ENCODE measurements at regions not wholly inside any gene's neighbourhood (a gene's known extent, or its start where the extent isn't known, plus 50 kb on each side); places are given as distances from the start of the nearest gene placed in this dataset.
"Not testable (repeated sequence)": the region's sequence is repeated elsewhere in the genome, so short reads cannot be mapped to it uniquely, and the experiment has no call there.

DNA sequence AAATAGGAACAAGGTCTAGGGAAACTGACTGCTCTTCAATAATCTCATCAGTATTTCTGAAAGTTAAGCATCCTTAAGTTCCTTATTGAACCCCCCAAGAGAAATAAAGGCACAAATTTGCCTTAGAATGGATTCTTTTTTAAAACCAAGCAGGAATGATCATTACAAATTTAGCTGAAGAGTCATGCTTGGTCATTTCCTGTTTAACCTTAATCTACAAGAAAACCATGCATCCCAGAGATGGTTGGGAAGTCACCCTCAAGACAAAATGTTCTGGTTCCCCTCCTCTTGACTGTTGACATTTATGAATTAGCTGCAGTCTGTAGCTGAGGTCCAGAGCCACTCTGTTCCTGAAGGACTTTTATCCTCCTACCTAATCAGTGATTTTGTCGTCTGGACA is 291.8 kb upstream of the G2E3 start:
- DNase-seq: no peak

DNA sequence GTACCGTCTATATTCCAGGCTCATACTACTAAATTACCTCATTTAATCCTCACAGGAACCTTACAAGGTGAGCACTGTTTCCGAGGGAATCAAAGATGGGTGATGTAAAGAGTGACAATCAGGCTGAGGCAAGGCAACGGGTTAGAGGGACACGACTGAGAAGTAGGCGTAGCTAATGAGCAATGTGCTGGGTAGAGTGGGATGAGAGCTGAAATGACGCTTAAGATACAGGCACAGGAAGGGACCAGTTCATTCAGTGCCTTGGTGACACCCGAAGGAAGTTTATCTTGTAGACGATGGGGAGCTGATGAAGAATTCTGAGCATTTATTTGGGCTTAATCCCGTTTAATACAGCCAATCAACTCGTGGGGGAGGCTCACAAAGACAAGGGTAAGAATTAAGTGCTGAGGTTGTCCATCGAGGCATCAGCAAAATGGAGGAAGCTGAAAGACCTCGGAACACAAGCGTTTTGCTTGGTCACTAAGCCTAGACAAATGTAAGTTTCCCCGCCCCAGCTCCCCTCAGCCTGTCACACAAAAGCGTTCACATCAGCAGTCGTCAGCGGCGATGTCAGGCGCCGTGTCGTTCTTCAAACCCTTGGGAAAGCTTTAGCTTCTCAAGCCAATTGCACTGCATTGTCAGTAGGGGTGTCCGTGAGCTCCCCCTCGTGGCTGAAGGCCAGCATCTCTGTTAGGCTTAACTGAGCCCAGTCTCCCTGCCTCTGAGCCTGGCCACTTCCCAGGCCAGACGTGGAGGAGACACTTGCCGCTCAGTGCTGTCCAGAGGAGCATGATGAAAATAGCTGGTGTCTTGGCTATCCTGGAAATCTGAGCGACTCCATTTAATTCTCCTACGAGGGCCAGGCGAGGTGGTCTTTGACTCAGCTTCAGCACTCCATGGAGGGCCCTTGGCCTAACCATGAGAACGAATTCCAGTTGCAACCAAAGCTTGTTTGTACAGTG is 288.5 kb upstream of the G2E3 start:
- DNase-seq: peak in 11 of 14 donors; percentile 20 to 75 (median 59)

DNA sequence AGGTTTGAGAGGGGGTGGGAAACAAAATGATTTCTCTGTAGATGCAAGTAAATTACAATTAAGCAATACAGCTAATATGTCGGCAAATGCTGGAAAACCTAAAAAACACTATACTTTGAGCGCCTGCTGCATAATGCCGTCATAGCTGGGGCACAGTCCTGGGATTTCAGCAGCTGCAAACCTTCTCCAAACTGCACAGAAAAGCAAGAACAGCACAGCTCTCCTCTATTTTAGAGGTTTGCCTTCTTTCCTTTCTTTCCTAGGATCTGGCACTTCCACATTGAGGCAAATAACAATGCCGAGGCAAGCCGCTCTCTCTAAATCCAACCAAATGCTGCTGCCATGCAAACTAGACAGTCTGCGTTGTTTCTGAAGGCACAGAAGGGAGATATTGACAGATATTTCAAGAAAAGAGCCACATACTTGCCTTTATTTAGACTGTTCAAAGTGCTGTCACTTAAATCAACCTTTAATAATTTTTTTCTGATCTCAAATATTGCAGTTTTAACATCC is 287.1 kb upstream of the G2E3 start:
- no peak for DNase-seq

- no peak for DNase-seq
These were observed 285.8 kb upstream of the G2E3 start for GRCh38 chr14:30272848-30273832.

DNA sequence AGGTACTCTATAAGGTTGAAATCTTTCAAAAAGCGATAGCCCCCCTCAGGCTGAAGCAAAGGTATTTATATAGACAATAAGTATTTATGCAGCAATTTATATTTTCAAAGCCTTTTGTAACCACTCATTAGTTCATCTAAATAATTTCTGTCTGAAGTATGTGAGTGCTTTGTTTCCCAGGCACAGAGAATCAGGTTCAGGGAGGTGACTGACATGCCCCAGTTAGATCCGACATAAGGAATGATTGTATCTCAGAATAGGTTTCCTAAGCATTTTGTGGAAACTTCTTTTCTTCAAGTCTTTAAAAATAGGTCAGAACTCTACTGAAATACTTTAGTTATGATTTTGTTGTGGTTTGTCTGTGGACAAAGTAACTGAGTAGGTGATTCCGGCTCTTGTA is 283.4 kb upstream of the G2E3 start:
- no peak for DNase-seq

DNA sequence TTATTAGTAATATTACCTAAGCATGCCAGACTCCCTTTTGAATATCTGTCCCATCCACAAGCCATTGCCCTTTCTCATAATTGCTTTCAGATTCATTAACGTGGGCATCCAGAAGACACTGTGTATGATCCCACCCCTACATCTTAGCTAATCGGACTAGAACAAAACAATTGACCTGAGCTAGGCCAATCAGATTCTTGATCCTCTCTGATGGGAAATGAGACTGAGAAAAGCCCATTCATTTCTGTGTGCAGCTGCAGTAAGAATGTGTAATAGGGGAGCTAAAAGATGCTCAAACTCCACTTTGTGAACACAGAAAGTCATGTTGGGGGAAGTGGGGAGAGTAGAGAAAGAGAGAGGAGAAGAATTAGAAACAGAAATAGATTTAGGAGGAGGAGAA is 281.7 kb upstream of the G2E3 start:
- DNase-seq: no peak

- DNase-seq: not testable (repeated sequence)
These were observed 280.1 kb upstream of the G2E3 start for GRCh38 chr14:30278856-30279255.

- no peak for DNase-seq
These were observed 275.0 kb upstream of the G2E3 start for GRCh38 chr14:30283822-30284446.

- DNase-seq: no peak
These were observed 274.1 kb upstream of the G2E3 start for GRCh38 chr14:30284808-30285207.

- DNase-seq: no peak
These were observed 271.1 kb upstream of the G2E3 start for GRCh38 chr14:30287579-30288445.

GRCh38 chr14:30290001-30290400 is 269.0 kb upstream of the G2E3 start:
- DNase-seq: no peak

- DNase-seq: no peak
These were observed 267.7 kb upstream of the G2E3 start for GRCh38 chr14:30291216-30291615.

DNA sequence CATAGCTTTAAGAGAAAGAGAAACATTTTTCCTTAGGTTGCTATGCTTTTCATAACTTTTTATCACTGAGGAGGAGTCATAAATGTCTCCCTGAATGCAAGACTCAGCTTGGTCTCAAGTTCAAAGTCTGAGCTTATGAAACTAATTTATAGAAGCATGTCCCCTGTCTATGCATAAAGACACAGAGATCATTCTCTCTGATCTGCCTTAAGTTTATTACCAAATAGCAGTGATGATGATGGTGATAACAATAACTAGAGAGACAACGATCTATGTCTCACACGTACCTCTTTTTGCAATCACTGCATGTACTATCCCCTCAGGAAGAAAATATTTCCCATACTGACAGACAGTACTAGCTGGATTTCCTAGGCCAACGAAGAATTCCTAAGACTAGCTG is 266.4 kb upstream of the G2E3 start:
- DNase-seq: no peak

- DNase-seq: no peak
These were observed 263.0 kb upstream of the G2E3 start for GRCh38 chr14:30295980-30296379.

DNA sequence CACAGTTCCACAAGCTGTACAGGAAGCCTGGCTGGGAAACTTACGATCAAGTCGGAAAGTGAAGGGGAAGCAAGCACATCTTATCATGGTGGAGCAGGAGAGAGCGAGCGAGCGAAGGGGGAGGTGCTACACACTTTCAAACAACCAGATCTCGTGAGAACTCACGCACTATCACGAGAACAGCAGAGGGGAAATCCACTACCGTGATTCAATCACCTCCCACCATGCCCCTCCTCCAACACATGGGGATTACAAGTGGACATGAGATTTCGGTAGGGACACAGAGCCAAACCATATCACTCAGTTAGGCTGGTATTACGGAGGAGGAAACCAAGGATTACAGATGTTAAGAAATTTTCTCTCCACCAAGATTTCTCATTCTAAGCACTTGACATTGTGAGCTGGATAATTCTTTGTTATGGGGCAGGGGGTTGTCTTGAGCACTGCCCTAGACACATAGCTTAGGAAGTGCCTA is 262.0 kb upstream of the G2E3 start:
- DNase-seq: no peak

DNA sequence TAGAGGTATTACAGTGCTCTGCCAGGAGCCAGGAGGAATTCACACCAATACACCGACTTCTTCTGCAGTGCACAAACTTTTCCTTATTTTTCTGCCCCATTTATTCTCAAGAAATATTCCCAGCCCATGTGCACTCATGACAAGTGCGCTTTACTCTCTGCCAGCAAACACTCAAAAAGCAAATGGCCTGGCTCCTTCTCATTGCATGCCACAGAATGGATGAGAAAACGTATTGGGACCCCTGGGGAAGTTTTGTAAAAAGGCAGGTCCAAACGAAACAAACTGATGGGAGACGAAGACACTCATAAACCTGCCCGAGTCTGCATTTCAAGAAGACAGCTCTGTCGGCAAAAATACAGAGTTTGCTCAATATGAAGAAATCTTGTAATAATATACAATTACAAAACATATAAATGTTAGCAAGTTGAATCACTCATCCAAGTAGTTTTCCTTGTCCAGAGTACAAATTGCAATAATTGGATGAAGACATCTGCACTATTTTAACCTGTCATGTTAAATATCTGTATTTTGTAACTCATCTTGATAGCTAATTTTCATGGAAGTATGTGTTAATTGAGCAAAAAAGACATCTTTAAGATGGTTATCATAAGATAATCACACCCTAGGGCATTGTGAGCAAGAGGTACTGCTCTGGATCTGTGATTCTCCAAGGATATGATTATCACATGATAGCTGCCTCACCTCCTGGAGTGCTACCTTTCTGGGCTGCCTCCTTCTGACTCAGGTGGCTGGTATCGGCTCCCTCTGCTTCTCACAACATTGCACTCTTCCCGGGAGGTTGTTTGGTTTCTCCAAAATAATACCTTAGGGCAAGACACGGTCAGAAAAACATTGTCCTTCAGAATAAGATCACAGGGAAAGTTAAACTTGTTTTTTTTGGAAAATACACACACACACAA is 260.8 kb upstream of the G2E3 start:
- DNase-seq: no peak

- DNase-seq: no peak
These were observed 259.0 kb upstream of the G2E3 start for GRCh38 chr14:30299915-30300314.

GRCh38 chr14:30303350-30303749 is 255.6 kb upstream of the G2E3 start:
- no peak for DNase-seq

GRCh38 chr14:30305346-30305745 is 253.6 kb upstream of the G2E3 start:
- no peak for DNase-seq

GRCh38 chr14:30309405-30309804 is 249.6 kb upstream of the G2E3 start:
- no peak for DNase-seq
